ENCODE measurements at regions not wholly inside any gene's neighbourhood (a gene's known extent, or its start where the extent isn't known, plus 50 kb on each side); places are given as distances from the start of the nearest gene placed in this dataset.

DNA sequence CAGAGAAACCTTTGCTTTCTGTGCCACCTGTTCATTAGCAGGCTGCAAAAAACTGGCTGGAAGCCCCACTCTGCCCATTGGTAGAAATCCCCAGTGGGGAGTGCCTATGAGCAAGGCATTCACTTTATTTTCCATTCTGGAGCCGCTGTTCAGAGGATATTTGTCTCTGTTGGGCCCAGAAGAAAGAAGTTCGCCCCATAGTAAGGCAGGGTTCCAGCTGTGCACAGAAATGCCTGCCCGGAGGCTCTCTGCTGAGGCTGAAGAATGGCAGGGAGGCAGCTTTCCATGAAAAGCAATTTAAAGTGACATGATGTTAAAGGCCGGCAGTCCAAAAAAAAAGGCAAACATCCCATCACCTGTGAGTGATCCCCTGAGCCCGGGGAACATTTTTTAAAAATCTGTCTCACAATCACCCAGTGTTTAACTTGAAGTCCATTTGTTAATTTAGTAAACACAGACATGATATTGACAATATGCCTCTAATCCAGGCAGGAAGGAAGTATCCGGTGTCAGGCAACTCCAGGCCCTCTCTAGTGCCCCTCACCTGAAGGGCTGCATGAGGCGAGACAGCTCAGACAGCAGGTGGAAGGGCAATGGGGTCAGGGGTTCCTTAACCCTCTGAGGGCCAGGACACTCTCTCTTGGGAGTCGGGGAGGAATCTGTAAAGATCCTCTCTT, 265.1 kb upstream of the SIX2 start:
- no peak for DNase-seq

- no peak for DNase-seq
These were observed 264.4 kb upstream of the SIX2 start for GRCh38 chr2:45273412-45274249.

- no peak for DNase-seq
These were observed 263.5 kb upstream of the SIX2 start for GRCh38 chr2:45272549-45273265.

GRCh38 chr2:45269149-45269793, 260.0 kb upstream of the SIX2 start:
- no peak for DNase-seq

- no peak for DNase-seq
These were observed 259.4 kb upstream of the SIX2 start for GRCh38 chr2:45268631-45269030.

DNA sequence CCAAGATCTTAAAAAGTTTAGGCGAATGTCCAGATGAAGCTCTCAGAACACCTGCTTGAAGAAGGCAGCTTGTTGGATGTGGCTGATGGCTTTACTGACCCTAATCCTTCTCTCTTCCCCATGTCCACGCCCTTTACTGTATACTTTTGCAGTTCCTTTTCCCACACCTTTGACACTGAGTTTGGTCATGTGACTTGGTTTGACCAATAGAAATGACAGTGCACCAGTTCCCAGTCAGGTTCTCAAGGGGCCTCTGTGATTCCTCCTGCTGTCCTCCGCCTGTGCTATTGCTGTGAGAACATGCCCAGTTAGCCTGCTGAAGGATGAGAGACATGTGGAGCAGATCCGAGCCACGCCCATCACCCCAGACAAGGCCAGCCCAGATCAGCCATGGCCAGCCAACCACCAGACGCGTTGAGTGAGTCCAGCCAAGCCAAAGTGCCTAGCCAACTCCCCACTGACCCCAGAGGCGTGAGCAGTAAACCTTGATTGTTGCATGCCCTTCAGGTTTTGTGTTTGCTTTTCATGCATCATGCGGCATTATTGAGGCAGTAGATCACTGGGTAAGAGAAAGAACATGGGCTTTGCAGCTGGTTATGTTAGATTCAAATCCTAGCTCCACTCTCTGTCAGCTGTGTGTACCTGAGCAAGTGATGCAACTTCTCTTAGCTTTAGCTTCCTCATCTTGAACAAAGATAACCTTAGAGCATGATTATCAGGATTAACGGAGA, 258.0 kb upstream of the SIX2 start:
- no peak for DNase-seq

DNA sequence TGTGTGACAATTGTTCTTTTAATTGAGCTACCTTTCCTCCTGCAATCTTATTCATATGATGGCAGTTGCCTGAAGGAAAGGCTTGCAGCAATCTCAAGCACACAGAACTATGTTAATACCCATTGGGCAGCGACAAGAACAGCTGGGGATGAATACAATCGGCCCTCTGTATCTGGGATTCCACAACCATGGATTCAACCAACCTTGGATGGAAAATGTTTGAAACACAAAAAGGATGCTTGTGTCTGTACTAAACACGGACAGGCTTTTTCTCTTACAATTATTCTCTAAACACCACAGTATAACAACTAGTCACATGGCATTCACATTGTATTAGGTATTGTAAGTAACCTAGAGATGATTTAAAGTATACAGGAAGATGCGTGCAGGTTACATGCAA, 256.1 kb upstream of the SIX2 start:
- no peak for DNase-seq

DNA sequence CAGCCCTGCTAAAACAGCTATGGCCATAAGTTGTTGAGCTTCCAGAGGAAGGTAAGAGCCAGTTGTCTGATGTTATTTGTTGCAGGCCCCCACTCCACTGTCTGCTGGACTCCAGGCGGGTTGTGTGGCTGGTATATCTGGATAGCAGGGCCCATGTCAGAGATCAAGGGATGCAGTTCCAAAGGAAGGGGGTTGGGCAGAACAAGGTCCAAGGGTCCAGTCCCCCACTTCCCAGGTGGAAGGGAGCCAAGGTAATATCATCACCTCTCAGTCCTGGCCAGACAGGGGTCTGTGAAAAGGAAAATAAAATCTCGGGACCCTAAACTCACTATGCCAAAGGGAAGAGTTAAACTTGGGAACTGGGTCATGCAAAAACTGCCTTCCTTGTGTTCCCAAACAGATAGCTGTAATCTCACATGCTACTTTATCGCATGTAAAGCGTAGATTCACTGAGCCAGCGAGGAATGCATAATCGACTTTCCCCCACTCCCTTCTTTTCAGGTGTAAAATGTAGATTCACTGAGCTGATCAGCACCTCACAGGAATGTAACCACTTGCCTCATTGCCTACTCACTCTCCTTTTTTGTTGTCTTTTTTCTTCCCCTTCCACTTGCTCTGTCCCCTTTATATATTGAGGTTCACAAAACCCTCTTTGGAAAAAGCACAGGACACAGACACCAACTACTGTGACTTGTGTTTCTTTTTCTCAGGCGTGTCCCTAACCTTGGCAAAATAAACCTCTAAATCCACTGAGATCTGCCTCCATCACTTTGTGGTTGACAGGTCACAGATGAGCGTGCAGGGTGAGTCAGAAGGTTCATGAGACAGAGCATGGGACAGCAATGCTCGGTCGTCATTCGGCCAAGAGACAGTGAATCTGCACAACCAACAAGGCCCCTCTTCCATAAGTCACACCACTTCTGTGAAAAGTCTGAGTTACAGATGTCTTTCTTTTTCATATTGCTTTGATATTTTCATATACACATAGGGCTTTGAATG, 255.3 kb upstream of the SIX2 start:
- DNase-seq, result peak; percentile 71

DNA sequence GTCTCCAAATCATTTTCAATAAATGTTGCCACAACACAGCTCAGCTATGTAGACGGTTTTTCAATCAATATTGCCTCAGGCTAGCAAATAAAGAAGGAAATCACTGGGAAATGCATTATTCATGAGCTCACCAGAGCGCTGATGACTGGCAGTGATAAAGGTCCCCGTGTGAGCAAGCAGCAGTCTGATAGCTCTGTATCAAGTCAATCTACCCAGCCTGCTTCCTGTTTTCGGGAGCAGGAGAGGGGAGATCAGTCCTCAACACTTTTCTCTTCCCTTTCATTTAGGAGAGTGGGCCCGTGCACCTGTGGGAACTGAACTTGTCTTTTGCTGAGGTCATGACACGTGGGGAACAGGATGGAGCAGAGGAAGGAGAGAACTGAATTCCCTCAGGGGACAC, 253.9 kb upstream of the SIX2 start:
- DNase-seq, result no peak

DNA sequence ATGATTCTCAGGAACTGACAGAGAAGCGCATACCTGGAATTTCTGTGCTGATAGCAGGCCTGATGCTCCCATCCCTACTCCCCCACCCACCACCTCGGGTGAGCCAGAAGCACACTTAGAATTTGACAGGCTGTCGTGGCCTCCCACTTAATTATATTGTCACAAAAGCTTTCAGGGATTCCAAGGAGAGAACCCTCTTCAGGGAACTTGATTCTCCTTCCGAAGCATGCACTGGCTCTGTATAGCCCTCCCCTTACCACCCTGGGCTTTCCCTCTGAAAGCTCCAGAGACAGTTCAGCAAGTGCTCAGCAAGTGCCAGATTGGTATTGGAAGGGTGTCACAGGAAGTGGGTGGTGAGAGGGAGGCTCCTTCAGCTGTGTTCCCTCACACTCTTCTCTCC, 252.5 kb upstream of the SIX2 start:
- DNase-seq, result no peak

DNA sequence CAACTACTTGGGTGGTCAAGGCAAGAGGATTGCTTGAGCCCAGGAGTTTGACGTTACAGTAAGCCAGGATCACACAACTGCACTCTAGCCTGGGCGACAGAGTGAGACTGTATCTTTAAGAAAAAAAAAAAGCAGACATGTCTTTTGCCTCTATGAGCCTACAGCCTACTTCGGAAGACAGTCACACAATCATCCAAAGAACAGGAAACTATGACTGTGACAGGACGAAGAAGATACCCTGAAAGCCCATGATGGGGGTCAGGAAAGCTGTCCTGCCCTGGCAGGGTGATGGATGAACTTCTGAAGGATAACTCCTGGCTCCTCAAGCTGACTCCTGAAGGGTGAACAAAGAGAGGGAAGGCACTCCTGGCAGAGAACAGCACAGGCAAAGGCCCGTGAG, 251.7 kb upstream of the SIX2 start:
- DNase-seq, result no peak

DNA sequence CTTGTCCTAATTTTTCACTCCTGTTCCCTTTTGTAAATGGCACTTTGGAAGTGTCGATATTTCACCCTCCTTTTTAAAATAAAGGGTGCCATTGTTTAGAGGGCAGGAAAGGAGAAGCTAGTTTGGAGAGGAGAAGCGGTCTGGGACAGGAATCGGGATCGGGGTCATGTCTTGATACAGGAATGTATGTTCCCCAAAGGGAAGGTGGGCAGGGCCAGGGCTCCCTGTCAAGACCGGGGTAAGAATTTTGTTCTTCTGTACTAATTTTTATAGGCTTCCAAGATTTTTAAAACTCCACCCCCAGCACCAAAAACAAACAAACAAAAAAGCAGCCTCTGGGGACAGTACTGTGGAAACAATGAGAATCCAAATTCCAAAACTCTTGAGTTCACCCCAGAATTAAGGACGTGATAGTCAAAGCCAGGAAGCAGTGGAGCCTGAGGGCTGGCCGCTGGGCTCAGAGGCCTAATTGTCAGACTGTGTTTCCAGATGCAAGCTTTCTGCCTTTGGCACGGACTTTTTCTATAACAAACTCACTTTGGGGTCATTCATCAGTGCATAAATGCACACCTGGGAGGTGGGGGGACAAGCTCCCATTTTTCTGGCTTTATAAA, 250.4 kb upstream of the SIX2 start:
- DNase-seq, result no peak

DNA sequence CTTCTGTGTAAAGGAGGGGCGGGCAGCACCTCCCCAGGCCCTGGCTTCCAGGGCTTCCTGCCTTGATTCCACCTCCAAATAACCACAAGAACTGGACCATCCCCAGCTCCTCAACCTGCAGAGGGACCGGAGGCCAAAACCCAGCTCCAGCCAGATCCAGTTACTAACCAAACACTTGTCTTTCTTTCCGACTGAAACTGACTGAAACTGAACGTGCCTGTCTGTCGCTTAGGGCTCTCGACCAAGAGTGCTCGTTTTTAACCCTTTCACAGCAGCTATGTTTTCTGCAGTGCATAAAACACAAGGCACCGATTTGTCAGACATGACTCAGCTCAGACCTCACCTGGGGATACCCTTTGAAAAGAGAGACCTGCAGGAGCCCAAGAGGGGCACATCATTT, 249.9 kb upstream of the SIX2 start:
- DNase-seq, result no peak

DNA sequence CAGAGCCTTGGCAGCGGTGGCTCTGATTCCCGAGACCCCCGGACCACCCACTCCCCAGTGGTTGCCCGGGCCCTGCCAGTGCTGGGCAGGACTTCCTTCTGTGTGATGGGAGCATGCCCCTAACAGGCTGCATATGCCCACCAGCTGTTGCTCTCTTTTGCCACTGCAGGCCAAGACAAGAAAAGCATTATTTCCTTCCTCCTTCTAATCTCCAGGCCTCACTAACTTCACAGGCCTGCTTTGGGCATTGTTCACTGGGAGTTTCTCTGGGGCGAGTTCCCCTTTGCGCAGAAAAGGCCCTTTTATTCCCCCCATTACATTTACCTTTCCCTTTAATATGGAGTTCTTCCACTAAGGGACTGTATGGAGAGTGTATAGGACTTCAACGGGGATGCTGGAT, 249.1 kb upstream of the SIX2 start:
- DNase-seq, result no peak

- DNase-seq, result no peak
These were observed 248.6 kb upstream of the SIX2 start for GRCh38 chr2:45257820-45258219.

GRCh38 chr2:45256867-45257641, 247.8 kb upstream of the SIX2 start:
- no peak for DNase-seq

DNA sequence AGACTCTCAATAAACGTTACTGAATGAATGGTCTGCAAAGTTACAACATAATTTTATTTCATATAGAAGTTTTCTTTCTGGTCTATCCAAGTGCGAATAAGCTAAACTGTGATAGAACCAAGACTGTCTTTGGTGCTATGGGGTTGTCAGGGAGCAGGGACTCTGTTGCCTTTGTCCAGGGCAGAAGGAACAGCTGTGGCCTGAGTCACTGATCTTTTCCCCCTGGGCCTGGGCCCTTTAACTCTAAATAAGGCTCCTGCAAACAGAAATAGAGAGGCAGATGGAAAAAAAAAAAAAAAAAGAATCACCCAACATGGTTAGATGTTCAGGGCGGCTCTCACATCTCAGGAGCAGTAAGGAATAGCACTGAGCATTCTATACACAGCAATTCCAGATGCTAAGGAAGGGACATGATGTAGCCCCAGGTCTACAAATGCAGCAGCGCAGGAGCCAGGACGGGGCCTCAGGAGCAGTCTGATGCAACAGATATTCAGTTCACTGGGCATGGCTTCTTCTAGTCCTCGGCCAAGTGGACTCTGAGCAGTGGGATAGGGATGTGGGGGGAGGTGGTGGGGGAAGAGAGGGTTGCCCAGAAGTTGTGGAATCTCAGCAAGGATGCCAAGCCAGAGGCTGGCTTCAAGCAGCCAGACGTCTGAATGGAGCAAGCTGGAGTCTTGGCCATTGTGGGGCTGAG, 247.1 kb upstream of the SIX2 start:
- no peak for DNase-seq

GRCh38 chr2:45255563-45255962, 246.3 kb upstream of the SIX2 start:
- DNase-seq, result no peak

DNA sequence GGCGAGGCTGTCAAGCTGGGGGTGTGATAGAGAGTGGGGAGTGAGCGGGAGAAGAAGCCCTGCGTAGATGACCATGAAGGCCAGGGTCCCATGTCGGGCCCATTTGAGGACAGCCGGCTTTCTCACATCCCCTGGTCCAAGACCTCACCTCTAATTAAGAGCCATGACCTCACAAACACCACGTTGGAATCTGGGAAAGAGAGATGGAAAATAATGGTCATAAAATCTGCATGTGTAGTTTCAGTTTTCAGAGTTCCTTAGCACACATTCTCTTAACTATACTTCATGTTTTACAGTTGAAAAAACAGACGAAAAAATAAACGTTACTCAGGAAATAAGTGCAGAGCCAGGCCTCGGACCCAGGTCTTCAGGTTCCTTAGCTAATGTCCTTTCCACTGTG, 244.8 kb upstream of the SIX2 start:
- no peak for DNase-seq
